ENCODE measurements at regions not wholly inside any gene's neighbourhood (a gene's known extent, or its start where the extent isn't known, plus 50 kb on each side); places are given as distances from the start of the nearest gene placed in this dataset.

- no peak for DNase-seq
These were observed 335.0 kb upstream of the KCNH8 start for GRCh38 chr3:18813300-18813699.

GRCh38 chr3:18812316-18812715, 336.0 kb upstream of the KCNH8 start:
- no peak for DNase-seq

- no peak for DNase-seq
These were observed 338.0 kb upstream of the KCNH8 start for GRCh38 chr3:18810306-18810661.

- DNase-seq, result no peak
These were observed 338.5 kb upstream of the KCNH8 start for GRCh38 chr3:18809640-18810305.

- DNase-seq, result no peak
These were observed 339.9 kb upstream of the KCNH8 start for GRCh38 chr3:18808429-18808828.

- no peak for DNase-seq
These were observed 340.7 kb upstream of the KCNH8 start for GRCh38 chr3:18807593-18807992.

GRCh38 chr3:18806633-18807032, 341.7 kb upstream of the KCNH8 start:
- no peak for DNase-seq

- no peak for DNase-seq
These were observed 350.9 kb upstream of the KCNH8 start for GRCh38 chr3:18797378-18797777.

- no peak for DNase-seq
These were observed 353.2 kb upstream of the KCNH8 start for GRCh38 chr3:18795078-18795477.

- no peak for DNase-seq
These were observed 356.6 kb upstream of the KCNH8 start for GRCh38 chr3:18791752-18792151.

- DNase-seq, result no peak
These were observed 357.1 kb upstream of the KCNH8 start for GRCh38 chr3:18791182-18791581.

- no peak for DNase-seq
These were observed 357.9 kb upstream of the KCNH8 start for GRCh38 chr3:18790384-18790783.

- no peak for DNase-seq
These were observed 358.6 kb upstream of the KCNH8 start for GRCh38 chr3:18789734-18790133.

- DNase-seq, result no peak
These were observed 360.9 kb upstream of the KCNH8 start for GRCh38 chr3:18787441-18787840.

GRCh38 chr3:18786650-18787323, 361.5 kb upstream of the KCNH8 start:
- DNase-seq, result no peak

- DNase-seq, result no peak
These were observed 357.1 kb upstream of the SATB1 start for GRCh38 chr3:18782191-18782590.

GRCh38 chr3:18780959-18781358, 355.8 kb upstream of the SATB1 start:
- no peak for DNase-seq

- no peak for DNase-seq
These were observed 354.6 kb upstream of the SATB1 start for GRCh38 chr3:18779704-18780103.

- DNase-seq, result no peak
These were observed 353.5 kb upstream of the SATB1 start for GRCh38 chr3:18778598-18778997.

GRCh38 chr3:18778094-18778493, 353.0 kb upstream of the SATB1 start:
- no peak for DNase-seq

- DNase-seq, result no peak
These were observed 350.4 kb upstream of the SATB1 start for GRCh38 chr3:18775501-18775900.

- no peak for DNase-seq
These were observed 349.4 kb upstream of the SATB1 start for GRCh38 chr3:18774319-18775088.

- no peak for DNase-seq
These were observed 347.7 kb upstream of the SATB1 start for GRCh38 chr3:18772699-18773305.

GRCh38 chr3:18771931-18772330, 346.8 kb upstream of the SATB1 start:
- DNase-seq, result no peak

Data from NCI-H1694 treated with DMSO at 0.1 percent for 48 hours (cell line).